GM18517 (cell line): ENCODE measurements at regions not wholly inside any gene's neighbourhood (a gene's known extent, or its start where the extent isn't known, plus 50 kb on each side); places are given as distances from the start of the nearest gene placed in this dataset.
A peak's percentile ranks its signal among the peaks of the same experiment; 100 is the strongest.
"Not testable (repeated sequence)": the region's sequence is repeated elsewhere in the genome, so short reads cannot be mapped to it uniquely, and the experiment has no call there.

Experiments used
- ATAC-seq: cut with Tn5 transposase; IDR thresholded peaks from one replicate; pipeline ENCODE4 v1.9.1; 2021; ENCODE audit warnings: mild to moderate bottlenecking, moderate library complexity; ENCODE audit not compliant: unreplicated experiment

- ATAC-seq = no peak
Observed at GRCh38 chr6:135604035-135604860, 106.7 kb upstream of the AHI1 start.

- ATAC-seq = no peak
Observed at GRCh38 chr6:135605278-135605790, 107.8 kb upstream of the AHI1 start.

- no peak for ATAC-seq
Observed at GRCh38 chr6:135606392-135606791, 108.9 kb upstream of the AHI1 start.

- ATAC-seq = no peak
Observed at GRCh38 chr6:135608031-135608430, 110.5 kb upstream of the AHI1 start.

- not testable (repeated sequence) for ATAC-seq
Observed at GRCh38 chr6:135610192-135610591, 112.7 kb upstream of the AHI1 start.

GRCh38 chr6:135616655-135617054 is 119.1 kb upstream of the AHI1 start:
- no peak for ATAC-seq

GRCh38 chr6:135617222-135617621 is 119.7 kb upstream of the AHI1 start:
- no peak for ATAC-seq

GRCh38 chr6:135622081-135622480 is 124.5 kb upstream of the AHI1 start:
- ATAC-seq = no peak

- ATAC-seq = no peak
Observed at GRCh38 chr6:135623979-135624378, 126.4 kb upstream of the AHI1 start.

- ATAC-seq = no peak
Observed at GRCh38 chr6:135624402-135625295, 127.1 kb upstream of the AHI1 start.

- ATAC-seq = not testable (repeated sequence)
Observed at GRCh38 chr6:135626001-135626400, 128.5 kb upstream of the AHI1 start.

- peak; percentile 93 for ATAC-seq
Observed at GRCh38 chr6:135627092-135627715, 129.7 kb upstream of the AHI1 start.

- no peak for ATAC-seq
Observed at GRCh38 chr6:135630789-135631376, 133.3 kb upstream of the AHI1 start.

GRCh38 chr6:135631821-135632220 is 134.3 kb upstream of the AHI1 start:
- ATAC-seq = no peak

- ATAC-seq = no peak
Observed at GRCh38 chr6:135633573-135633972, 136.0 kb upstream of the AHI1 start.

GRCh38 chr6:135637701-135638100 is 140.2 kb upstream of the AHI1 start:
- no peak for ATAC-seq

- no peak for ATAC-seq
Observed at GRCh38 chr6:135638108-135638507, 140.6 kb upstream of the AHI1 start.

- ATAC-seq = no peak
Observed at GRCh38 chr6:135640048-135640447, 142.5 kb upstream of the AHI1 start.

GRCh38 chr6:135640449-135641111 is 143.0 kb upstream of the AHI1 start:
- no peak for ATAC-seq

- no peak for ATAC-seq
Observed at GRCh38 chr6:135642912-135643311, 145.4 kb upstream of the AHI1 start.
